Keratinocyte (primary cell): ENCODE measurements at regions not wholly inside any gene's neighbourhood (a gene's known extent, or its start where the extent isn't known, plus 50 kb on each side); places are given as distances from the start of the nearest gene placed in this dataset.

Source experiments
- DNase-seq: peaks from one replicate; pipeline ENCODE4 v3.0.0-alpha.2; 2011; ENCODE audit warnings: low read depth, missing footprints, low spot score
- FAIRE-seq: peaks from 2 replicates; lab custom pipeline; 2011; peaks lifted over from hg19 to GRCh38; lab: Jason Lieb, UNC
- H2AFZ ChIP-seq: 2 replicates; pipeline ENCODE4 v1.6.0; 2012; ENCODE audit warnings: low read length, control low read depth, inconsistent platforms; ENCODE audit not compliant: control insufficient read depth
- H3K27ac ChIP-seq: 2 replicates; pipeline ENCODE4 v1.5.1; 2011; ENCODE audit warnings: low read length; ENCODE audit not compliant: control insufficient read depth, insufficient read depth
- H3K27me3 ChIP-seq: 3 replicates; pipeline ENCODE4 v1.6.0; 2011; ENCODE audit warnings: low read length; ENCODE audit not compliant: control insufficient read depth, insufficient read depth; ENCODE audit errors: extremely low read depth
- H3K36me3 ChIP-seq, 2 experiments: 2 replicates in 1 of 2; 3 replicates in 1 of 2; pipeline ENCODE4 v1.5.1; 2011; ENCODE audit warnings: low read length in 2 of 2, mild to moderate bottlenecking in 1 of 2; ENCODE audit not compliant: control insufficient read depth in 2 of 2, insufficient read depth in 2 of 2; ENCODE audit errors: extremely low read depth in 1 of 2
- H3K4me1 ChIP-seq: 3 replicates; pipeline ENCODE4 v1.5.1; 2011; ENCODE audit warnings: low read length; ENCODE audit not compliant: control insufficient read depth, insufficient read depth; ENCODE audit errors: extremely low read depth
- H3K4me2 ChIP-seq: 3 replicates; pipeline ENCODE4 v1.6.0; 2011; ENCODE audit warnings: low read depth, low read length; ENCODE audit not compliant: control insufficient read depth, insufficient read depth; ENCODE audit errors: extremely low read depth
- H3K4me3 ChIP-seq, 3 experiments: fragments of 200-600 bp in 1 of 3; sonication (generic) in 1 of 3; 2 replicates in 2 of 3; 3 replicates in 1 of 3; pipeline ENCODE4 v1.5.1; 2011 to 2016; ENCODE audit warnings: low read length in 3 of 3, mild to moderate bottlenecking in 3 of 3, control low read depth in 2 of 3, inconsistent platforms in 1 of 3, low read depth in 1 of 3, mixed read lengths in 1 of 3, mixed run types in 1 of 3, moderate library complexity in 1 of 3; ENCODE audit not compliant: control insufficient read depth in 2 of 3, insufficient read depth in 2 of 3; ENCODE audit errors: extremely low read depth in 1 of 3
- H3K79me2 ChIP-seq: 2 replicates; pipeline ENCODE4 v1.6.0; 2012; ENCODE audit warnings: low read length; ENCODE audit not compliant: control insufficient read depth, insufficient read depth
- H3K9ac ChIP-seq: 3 replicates; pipeline ENCODE4 v1.6.0; 2011; ENCODE audit warnings: low read length; ENCODE audit not compliant: control insufficient read depth, insufficient read depth; ENCODE audit errors: extremely low read depth
- H3K9me1 ChIP-seq: 3 replicates; pipeline ENCODE4 v1.6.0; 2011; ENCODE audit warnings: low read length; ENCODE audit not compliant: control insufficient read depth, insufficient read depth; ENCODE audit errors: extremely low read depth
- H3K9me3 ChIP-seq: 2 replicates; pipeline ENCODE4 v1.5.1; 2012; ENCODE audit warnings: low read depth, low read length; ENCODE audit not compliant: control insufficient read depth
- H4K20me1 ChIP-seq: 3 replicates; pipeline ENCODE4 v1.6.0; 2011; ENCODE audit warnings: low read length; ENCODE audit not compliant: control insufficient read depth, insufficient read depth; ENCODE audit errors: extremely low read depth
- CTCF ChIP-seq, 3 experiments: IDR thresholded peaks in 1 of 3; conservative IDR thresholded peaks in 1 of 3; optimal IDR thresholded peaks in 1 of 3; 2 replicates in 2 of 3; 3 replicates in 1 of 3; pipeline versions ENCODE3 to v1.5.1; 2011; ENCODE audit warnings: low read length in 3 of 3, mild to moderate bottlenecking in 3 of 3, moderate library complexity in 2 of 3, control low read depth in 1 of 3, inconsistent platforms in 1 of 3; ENCODE audit not compliant: insufficient read depth in 2 of 3; ENCODE audit errors: extremely low read depth in 1 of 3
- EZH2 ChIP-seq: IDR thresholded peaks from one replicate; pipeline ENCODE4 v1.6.1; 2012; ENCODE audit warnings: inconsistent platforms, mild to moderate bottlenecking, low read length, moderate library complexity
- dilution Hi-C: fragments of 300-500 bp; cut with MboI; formaldehyde crosslinking; loops from one replicate; pipeline ENCODE4 v1.7.0; 2020; ENCODE audit warnings: low sequenced_read_pairs; ENCODE audit not compliant: extremely low pct_ligation_motif_present

- FAIRE-seq (peak; percentile 73), DNase-seq (no peak)
- Histone ChIP-seq H3K27me3 (no peaks in the 10 kb centered on the region), H2AFZ (peak overlapping the region; percentile 76), H3K4me3 (no peak overlapping the region), H3K9me1 (no peaks in the 10 kb centered on the region), H3K4me1 (peaks cover 19% of the 10 kb centered on the region), H3K9me3 (no peaks in the 10 kb centered on the region), H4K20me1 (no peaks in the 10 kb centered on the region), H3K36me3 (no peaks in the 10 kb centered on the region), H3K27ac (no peak overlapping the region), H3K4me2 (peak overlapping the region; percentile 42), H3K9ac (no peak overlapping the region), H3K79me2 (no peaks in the 10 kb centered on the region)
- TF ChIP-seq CTCF (optimal IDR thresholded peaks at IDR 0.05 in 1 of 3, IDR thresholded peaks at IDR 0.05 in 1 of 3, conservative IDR thresholded peaks at IDR 0.05 in 1 of 3; ENCODE audit: extremely low read depth in 1 of 3, insufficient read depth in 2 of 3, low read length in 3 of 3) (no peak), EZH2 (no peak)
- dilution Hi-C loops = no loop called here
These were observed 99.2 kb upstream of the RAPGEF2 start for GRCh38 chr4:159003420-159004253.

GRCh38 chr4:159006202-159006601 is 96.7 kb upstream of the RAPGEF2 start:
- H3K4me2 ChIP-seq = peak overlapping the region; percentile 63
- TF ChIP-seq EZH2 (no peak), CTCF (optimal IDR thresholded peaks at IDR 0.05 in 1 of 3, IDR thresholded peaks at IDR 0.05 in 1 of 3, conservative IDR thresholded peaks at IDR 0.05 in 1 of 3; ENCODE audit: extremely low read depth in 1 of 3, insufficient read depth in 2 of 3, low read length in 3 of 3) (no peak)
- H3K79me2 ChIP-seq = no peaks in the 10 kb centered on the region
- H3K27me3 ChIP-seq = no peaks in the 10 kb centered on the region
- peak overlapping the region; percentile 80 for H3K27ac ChIP-seq
- DNase-seq (no peak), FAIRE-seq (peak; percentile 95)
- H3K9me3 ChIP-seq = no peaks in the 10 kb centered on the region
- dilution Hi-C loops = no loop called here
- H3K9me1 ChIP-seq = no peaks in the 10 kb centered on the region
- H3K9ac ChIP-seq = peak overlapping the region; percentile 23
- H3K4me3 ChIP-seq = peak overlapping the region in 1 of 3 experiments; percentile 23
- H2AFZ ChIP-seq = peak overlapping the region; percentile 58
- H3K4me1 ChIP-seq = peaks cover 27% of the 10 kb centered on the region
- no peaks in the 10 kb centered on the region for H4K20me1 ChIP-seq
- H3K36me3 ChIP-seq = no peaks in the 10 kb centered on the region
